HEK293 (cell line): ENCODE measurements at regions not wholly inside any gene's neighbourhood (a gene's known extent, or its start where the extent isn't known, plus 50 kb on each side); places are given as distances from the start of the nearest gene placed in this dataset.

Experiments
- CTCF ChIA-PET: fragments of 350-600 bp; formaldehyde crosslinking; extraction: SDS; loops from one replicate; lab custom pipeline; 2021; ENCODE audit warnings: antibody characterized with exemption; lab: Yijun Ruan, JAX
- POLR2A ChIA-PET: fragments of 300-600 bp; formaldehyde crosslinking; extraction: SDS; loops from one replicate; lab custom pipeline; 2020; ENCODE audit warnings: antibody characterized with exemption, inconsistent platforms; lab: Yijun Ruan, JAX
- H3K27ac ChIP-seq: fragments of 200-500 bp; sonication (Bioruptor generic); 2 replicates; pipeline ENCODE4 v1.5.1; 2014; ENCODE audit warnings: low read depth, low read length, control low read depth, inconsistent platforms; ENCODE audit errors: extremely low read depth
- H3K36me3 ChIP-seq, 2 experiments: fragments of 200-500 bp in 1 of 2; sonication (Bioruptor generic) in 1 of 2; 1 replicate in 1 of 2; 2 replicates in 1 of 2; pipeline ENCODE4 v1.5.1; 2014 to 2017; ENCODE audit warnings: inconsistent platforms in 2 of 2, low read length in 2 of 2; ENCODE audit not compliant: control insufficient read depth in 2 of 2, insufficient read depth in 1 of 2
- H3K4me1 ChIP-seq: fragments of 200-500 bp; sonication (Bioruptor generic); 2 replicates; pipeline ENCODE4 v1.5.1; 2014; ENCODE audit warnings: mild to moderate bottlenecking, low read length, inconsistent platforms; ENCODE audit not compliant: control insufficient read depth, insufficient read depth
- H3K4me3 ChIP-seq: 2 replicates; pipeline ENCODE4 v1.5.1; 2011; ENCODE audit warnings: low read depth, mild to moderate bottlenecking, control low read depth, low read length, moderate library complexity
- H3K9me3 ChIP-seq: fragments of 200-500 bp; sonication (Bioruptor generic); 2 replicates; pipeline ENCODE4 v1.5.1; 2014; ENCODE audit warnings: low read depth, low read length, inconsistent platforms; ENCODE audit not compliant: control insufficient read depth, insufficient read depth
- AEBP2 ChIP-seq: fragments of 450-650 bp; formaldehyde crosslinking; IDR thresholded peaks from 2 replicates; pipeline ENCODE4 v1.5.1; 2016; ENCODE audit warnings: missing biosample characterization, missing genetic modification characterization, borderline replicate concordance
- GLI2 ChIP-seq: fragments of 450-650 bp; formaldehyde crosslinking; IDR thresholded peaks from 2 replicates; pipeline ENCODE4; 2017; ENCODE audit warnings: missing biosample characterization, missing genetic modification characterization, low read depth, borderline replicate concordance
- GLIS1 ChIP-seq: fragments of 450-650 bp; formaldehyde crosslinking; IDR thresholded peaks from 2 replicates; pipeline ENCODE4 v1.5.1; 2016; ENCODE audit warnings: missing biosample characterization, missing genetic modification characterization
- GLIS2 ChIP-seq: fragments of 450-650 bp; formaldehyde crosslinking; IDR thresholded peaks from 2 replicates; pipeline ENCODE4 v1.5.1; 2016; ENCODE audit warnings: missing biosample characterization, missing genetic modification characterization
- KLF17 ChIP-seq: fragments of 450-650 bp; formaldehyde crosslinking; IDR thresholded peaks from 2 replicates; pipeline ENCODE4 v1.5.1; 2016; ENCODE audit warnings: missing biosample characterization, missing genetic modification characterization
- MYNN ChIP-seq: fragments of 450-650 bp; formaldehyde crosslinking; IDR thresholded peaks from 2 replicates; pipeline ENCODE4 v1.5.1; 2016; ENCODE audit warnings: missing biosample characterization, missing genetic modification characterization, borderline replicate concordance
- MZF1 ChIP-seq: fragments of 450-650 bp; formaldehyde crosslinking; IDR thresholded peaks from 2 replicates; pipeline ENCODE4 v1.5.1; 2017; ENCODE audit warnings: missing biosample characterization, missing genetic modification characterization, borderline replicate concordance
- PBX3 ChIP-seq: sonication (generic); formaldehyde crosslinking; IDR thresholded peaks from 2 replicates; pipeline ENCODE4 v1.8.1; 2022; ENCODE audit warnings: mild to moderate bottlenecking, moderate library complexity, missing genetic modification reagents
- ZFHX2 ChIP-seq: fragments of 450-650 bp; formaldehyde crosslinking; conservative IDR thresholded peaks from 2 replicates; pipeline ENCODE4 v1.5.1; 2016; ENCODE audit warnings: missing biosample characterization, missing genetic modification characterization
- ZFP3 ChIP-seq: fragments of 450-650 bp; formaldehyde crosslinking; IDR thresholded peaks from 2 replicates; pipeline ENCODE4 v1.5.1; 2016; ENCODE audit warnings: low read depth, missing biosample characterization, missing genetic modification characterization
- ZNF112 ChIP-seq: fragments of 450-650 bp; formaldehyde crosslinking; IDR thresholded peaks from 2 replicates; pipeline ENCODE4 v1.5.0; 2017; ENCODE audit warnings: missing biosample characterization, missing genetic modification characterization
- ZNF133 ChIP-seq: fragments of 450-650 bp; formaldehyde crosslinking; IDR thresholded peaks from 2 replicates; pipeline ENCODE4 v1.5.1; 2016; ENCODE audit warnings: missing biosample characterization, missing genetic modification characterization
- ZNF140 ChIP-seq: fragments of 450-650 bp; formaldehyde crosslinking; IDR thresholded peaks from 2 replicates; pipeline ENCODE4 v1.5.1; 2016; ENCODE audit warnings: missing biosample characterization, missing genetic modification characterization
- ZNF157 ChIP-seq: fragments of 450-650 bp; formaldehyde crosslinking; IDR thresholded peaks from 2 replicates; pipeline ENCODE4 v1.5.1; 2016; ENCODE audit warnings: missing biosample characterization, missing genetic modification characterization
- ZNF350 ChIP-seq: fragments of 450-650 bp; formaldehyde crosslinking; IDR thresholded peaks from 2 replicates; pipeline ENCODE4 v1.5.0; 2017; ENCODE audit warnings: missing biosample characterization, mild to moderate bottlenecking, missing genetic modification characterization
- ZNF391 ChIP-seq: fragments of 450-650 bp; formaldehyde crosslinking; IDR thresholded peaks from 2 replicates; pipeline ENCODE4 v1.5.1; 2016; ENCODE audit warnings: low read depth, missing biosample characterization, missing genetic modification characterization, borderline replicate concordance
- ZNF48 ChIP-seq: fragments of 450-650 bp; formaldehyde crosslinking; IDR thresholded peaks from 2 replicates; pipeline ENCODE4 v1.5.1; 2016; ENCODE audit warnings: missing biosample characterization, missing genetic modification characterization
- ZNF513 ChIP-seq: fragments of 450-650 bp; IDR thresholded peaks from 2 replicates; pipeline ENCODE4 v1.5.1; 2018; ENCODE audit warnings: missing biosample characterization, missing genetic modification characterization
- ZNF529 ChIP-seq: fragments of 450-650 bp; formaldehyde crosslinking; IDR thresholded peaks from 2 replicates; pipeline ENCODE4 v1.5.1; 2017; ENCODE audit warnings: missing genetic modification characterization, missing biosample characterization; ENCODE audit not compliant: insufficient replicate concordance
- ZNF561 ChIP-seq: fragments of 450-650 bp; IDR thresholded peaks from 2 replicates; pipeline ENCODE4 v1.5.1; 2018; ENCODE audit warnings: missing biosample characterization, missing genetic modification characterization, borderline replicate concordance
- ZNF624 ChIP-seq: fragments of 450-650 bp; formaldehyde crosslinking; IDR thresholded peaks from 2 replicates; pipeline ENCODE4 v1.5.1; 2017; ENCODE audit warnings: missing biosample characterization, missing genetic modification characterization
- ZNF692 ChIP-seq: fragments of 450-650 bp; formaldehyde crosslinking; IDR thresholded peaks from 2 replicates; pipeline ENCODE4 v1.5.1; 2016; ENCODE audit warnings: missing biosample characterization, missing genetic modification characterization
- ZNF776 ChIP-seq: fragments of 450-650 bp; formaldehyde crosslinking; IDR thresholded peaks from 2 replicates; pipeline ENCODE4 v1.5.0; 2017; ENCODE audit warnings: missing biosample characterization, missing genetic modification characterization, borderline replicate concordance
- ZSCAN30 ChIP-seq: fragments of 450-650 bp; IDR thresholded peaks from 2 replicates; pipeline ENCODE4 v1.5.1; 2018; ENCODE audit warnings: missing biosample characterization, mild to moderate bottlenecking, missing genetic modification characterization, moderate library complexity
- TF ChIP-seq, protein P1 (sequence below): fragments of 450-650 bp; formaldehyde crosslinking; IDR thresholded peaks from 2 replicates; pipeline ENCODE4 v1.5.1; 2017; ENCODE audit warnings: missing biosample characterization, mild to moderate bottlenecking, missing genetic modification characterization, moderate library complexity

DNA sequence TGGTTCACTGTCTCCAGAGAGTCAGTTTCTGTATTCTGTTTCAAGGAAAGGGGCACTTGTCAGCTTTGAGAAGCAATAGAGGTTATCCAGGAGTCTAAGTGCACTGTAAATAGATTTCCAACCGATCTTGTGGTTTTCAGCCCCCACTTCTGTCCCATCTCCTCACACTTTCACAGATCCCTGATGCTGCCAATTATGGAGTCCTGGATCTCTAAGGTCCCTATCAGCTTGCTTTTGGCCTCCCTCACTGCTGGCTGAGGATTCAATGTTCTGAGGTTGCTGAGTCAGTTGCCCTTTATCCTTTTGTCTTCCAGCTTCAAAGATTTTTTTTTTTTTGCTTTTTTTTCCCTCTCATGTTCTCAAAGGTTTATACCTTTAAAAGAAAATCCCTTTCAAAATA is 98.4 kb downstream of the DIRAS3 start (continued):
- TF ChIP-seq, protein P1, sequence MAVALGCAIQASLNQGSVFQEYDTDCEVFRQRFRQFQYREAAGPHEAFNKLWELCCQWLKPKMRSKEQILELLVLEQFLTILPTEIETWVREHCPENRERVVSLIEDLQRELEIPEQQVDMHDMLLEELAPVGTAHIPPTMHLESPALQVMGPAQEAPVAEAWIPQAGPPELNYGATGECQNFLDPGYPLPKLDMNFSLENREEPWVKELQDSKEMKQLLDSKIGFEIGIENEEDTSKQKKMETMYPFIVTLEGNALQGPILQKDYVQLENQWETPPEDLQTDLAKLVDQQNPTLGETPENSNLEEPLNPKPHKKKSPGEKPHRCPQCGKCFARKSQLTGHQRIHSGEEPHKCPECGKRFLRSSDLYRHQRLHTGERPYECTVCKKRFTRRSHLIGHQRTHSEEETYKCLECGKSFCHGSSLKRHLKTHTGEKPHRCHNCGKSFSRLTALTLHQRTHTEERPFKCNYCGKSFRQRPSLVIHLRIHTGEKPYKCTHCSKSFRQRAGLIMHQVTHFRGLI (tag by site-specific recombination) = no peak
- TF ChIP-seq ZSCAN30 (tag by site-specific recombination) (no peak), ZFHX2 (tag by site-specific recombination) (no peak), ZNF133 (tag by site-specific recombination) (no peak), ZNF624 (tag by site-specific recombination) (no peak), GLIS2 (tag by site-specific recombination) (no peak), MZF1 (no peak), MYNN (tag by site-specific recombination) (no peak), ZNF157 (no peak), ZNF692 (no peak), GLIS1 (no peak)

- no peak for TF ChIP-seq ZSCAN30 (tag by site-specific recombination)
- no peak for TF ChIP-seq KLF17 (tag by site-specific recombination)
- no peak for TF ChIP-seq PBX3 (CRISPR knock-in tag)
- no peak for TF ChIP-seq ZNF112
- no peak for TF ChIP-seq ZNF513 (tag by site-specific recombination)
- TF ChIP-seq ZNF692 = no peak
- no peak for TF ChIP-seq ZNF776
- no peak for TF ChIP-seq ZFP3 (tag by site-specific recombination)
- no peak for TF ChIP-seq GLI2 (tag by site-specific recombination)
- no peak for TF ChIP-seq ZNF391
- no peak for TF ChIP-seq ZNF529 (tag by site-specific recombination)
- TF ChIP-seq ZNF350 (tag by site-specific recombination) = no peak
- TF ChIP-seq GLIS2 (tag by site-specific recombination) = no peak
- TF ChIP-seq ZNF561 (tag by site-specific recombination) = no peak
- TF ChIP-seq ZNF140 = no peak
- TF ChIP-seq ZNF48 = no peak
- no peak for TF ChIP-seq AEBP2
- no peak overlapping the region for H3K27ac ChIP-seq
- H3K9me3 ChIP-seq = no peaks in the 10 kb centered on the region
- no peaks in the 10 kb centered on the region for H3K4me1 ChIP-seq
- ChIA-PET CTCF (no interaction called here), POLR2A (no interaction called here)
- H3K36me3 ChIP-seq = no peaks in the 10 kb centered on the region
- H3K4me3 ChIP-seq = no peak overlapping the region
Measured at GRCh38 chr1:67951014-67951413, 99.4 kb downstream of the DIRAS3 start.
